GM21367 (cell line): ENCODE measurements at regions not wholly inside any gene's neighbourhood (a gene's known extent, or its start where the extent isn't known, plus 50 kb on each side); places are given as distances from the start of the nearest gene placed in this dataset.
"Not testable (repeated sequence)": the region's sequence is repeated elsewhere in the genome, so short reads cannot be mapped to it uniquely, and the experiment has no call there.

Experiments used
- ATAC-seq: cut with Tn5 transposase; IDR thresholded peaks from one replicate; pipeline ENCODE4 v1.9.1; 2021; ENCODE audit not compliant: unreplicated experiment

DNA sequence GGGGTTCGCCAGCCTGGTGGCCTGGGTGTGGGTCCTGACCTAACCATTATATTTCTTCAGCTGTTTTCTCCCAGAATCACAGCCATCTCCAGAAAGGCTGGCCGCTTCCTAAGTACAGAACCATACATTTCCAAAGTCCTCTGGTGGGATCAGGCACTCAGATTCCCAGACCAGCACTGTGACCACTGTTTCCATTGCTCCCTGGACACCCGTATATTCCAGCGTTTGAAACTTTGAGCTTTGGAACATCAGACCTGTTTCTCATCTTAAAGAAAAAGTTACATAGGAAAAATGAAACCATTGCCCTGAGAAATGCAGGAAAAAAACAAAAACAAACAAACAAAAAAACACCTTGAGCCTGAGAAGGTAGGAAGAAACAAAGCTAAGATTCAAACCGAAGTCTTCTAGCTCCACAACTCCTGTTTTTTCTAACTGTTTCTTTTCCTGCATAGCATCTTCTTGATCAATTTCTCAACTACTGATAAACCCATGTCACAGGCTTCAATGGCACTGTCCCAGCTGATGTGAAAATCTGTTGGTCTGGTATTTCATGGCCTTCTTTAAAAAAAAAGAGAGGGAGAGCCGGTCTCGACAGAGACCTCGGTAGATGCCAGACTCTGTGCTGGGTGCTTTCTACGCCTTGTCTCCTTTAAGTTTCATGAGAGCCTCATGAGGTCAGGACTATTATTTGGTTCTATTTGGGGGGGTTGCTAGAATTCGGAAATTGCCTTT lies 221.3 kb downstream of the TOMM20 start:
- no peak for ATAC-seq

DNA sequence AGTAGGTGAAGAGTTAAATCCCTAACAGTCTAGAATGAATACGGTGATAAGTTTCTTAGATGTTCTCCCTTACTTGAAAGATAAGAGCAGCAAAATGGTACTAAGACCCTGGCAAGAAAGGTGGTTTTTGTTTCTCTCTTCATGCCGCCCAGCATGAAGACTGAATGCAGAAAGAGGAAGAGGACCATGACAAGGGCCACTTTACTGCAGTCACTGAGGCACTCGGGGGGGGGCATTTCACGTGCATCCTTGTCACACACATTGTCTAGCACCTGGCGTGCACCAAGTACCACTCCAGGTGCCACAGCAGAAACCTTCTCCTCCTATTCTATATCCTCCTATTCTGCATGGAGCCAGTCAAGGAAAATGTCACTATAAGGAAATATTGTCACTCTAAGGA lies 222.0 kb downstream of the TOMM20 start:
- no peak for ATAC-seq

DNA sequence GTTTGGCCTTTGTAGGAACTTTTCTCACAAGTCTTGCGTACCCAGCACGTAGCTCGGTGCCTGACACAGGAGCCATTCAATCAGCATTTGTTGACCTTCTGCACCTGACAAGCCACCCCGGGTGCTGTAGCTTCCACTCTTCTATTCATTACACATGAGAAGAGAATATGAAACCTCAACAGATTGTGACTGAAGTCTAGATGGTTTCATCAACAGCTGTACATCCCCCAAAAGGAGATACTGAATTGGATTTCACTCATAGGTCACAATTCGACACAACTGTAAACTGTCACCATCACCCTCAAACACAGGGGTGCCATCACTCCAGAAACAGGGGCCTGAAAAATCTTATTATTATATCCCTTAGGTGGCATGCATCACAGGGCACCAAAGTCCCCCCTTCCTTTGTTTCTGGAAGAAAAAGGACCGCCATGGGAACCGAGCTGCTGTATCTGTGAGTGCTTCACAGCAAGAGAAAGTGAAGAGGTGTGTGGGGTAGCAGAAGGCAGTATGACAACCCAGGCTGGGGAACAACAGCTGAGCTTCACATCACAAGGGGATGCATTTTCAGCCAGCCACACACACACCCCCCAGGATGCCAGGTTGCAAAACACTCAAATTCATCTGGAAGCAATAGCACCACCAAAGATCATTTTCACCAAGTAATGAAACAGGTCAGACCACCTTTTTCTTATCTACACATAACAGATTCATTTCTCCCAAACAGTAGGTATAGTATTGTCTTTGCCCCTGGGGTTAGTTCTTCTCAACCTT lies 225.7 kb downstream of the TOMM20 start:
- no peak for ATAC-seq

DNA sequence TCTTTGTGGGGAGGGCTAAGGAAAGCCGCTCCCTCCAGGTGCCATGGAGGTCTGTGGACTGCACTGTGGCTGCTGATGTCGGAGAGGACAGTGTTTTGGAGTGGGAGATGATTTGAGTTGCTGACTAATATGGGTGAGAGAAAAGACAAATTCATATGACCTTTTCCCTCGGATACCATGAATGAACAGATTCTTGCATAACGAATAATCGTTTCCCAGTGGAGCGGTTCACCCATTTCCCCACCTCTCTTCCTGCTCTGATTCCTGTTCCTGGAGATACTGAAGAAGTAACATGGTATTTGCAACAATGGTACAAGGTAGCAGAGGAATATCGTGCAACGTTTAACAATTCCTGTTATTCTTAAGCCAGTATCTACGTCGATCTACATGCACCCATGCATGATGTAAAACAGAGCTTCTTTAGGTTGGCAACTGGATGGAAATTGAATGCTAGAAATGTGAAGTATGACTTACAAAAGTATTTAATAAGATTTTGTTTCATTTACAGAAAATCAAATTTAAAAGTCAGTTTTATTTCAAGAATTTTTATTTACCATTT lies 227.1 kb downstream of the TOMM20 start:
- ATAC-seq = no peak

DNA sequence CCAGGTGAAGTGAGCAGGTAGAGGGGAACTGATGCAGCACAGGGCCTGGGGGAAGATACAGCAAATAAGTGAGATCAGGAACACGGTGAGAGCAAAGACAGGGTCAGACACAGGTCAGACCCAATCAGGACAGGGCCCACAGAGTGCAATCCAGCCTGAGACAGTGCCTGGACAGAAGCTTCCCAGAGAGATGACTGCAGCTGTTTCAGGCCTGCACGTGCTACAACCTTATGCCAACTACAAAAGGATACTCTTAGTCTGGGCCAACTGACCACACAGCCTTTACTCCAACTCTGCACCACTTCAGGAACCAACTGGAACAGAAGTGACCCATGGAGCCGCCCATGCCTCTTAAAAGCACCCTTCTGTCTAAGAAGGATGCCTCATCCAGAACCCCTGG lies 228.0 kb downstream of the TOMM20 start:
- no peak for ATAC-seq

DNA sequence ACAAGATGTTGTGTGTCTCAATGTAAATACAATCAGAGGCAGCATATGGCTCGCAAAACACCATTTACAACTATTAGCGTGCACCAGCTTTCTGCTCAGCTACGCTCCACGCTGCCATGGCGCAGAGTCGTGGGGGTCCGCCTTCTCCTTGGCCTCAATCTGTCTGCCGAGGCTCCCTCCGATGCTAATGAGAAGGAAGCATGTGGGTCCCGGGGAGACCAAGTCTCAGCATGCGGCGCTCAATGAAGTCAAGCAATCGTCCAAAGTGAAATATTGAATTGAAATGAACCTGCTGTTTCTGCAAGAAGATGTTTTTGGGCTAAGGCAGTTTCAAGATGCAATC lies 228.9 kb downstream of the TOMM20 start:
- no peak for ATAC-seq

DNA sequence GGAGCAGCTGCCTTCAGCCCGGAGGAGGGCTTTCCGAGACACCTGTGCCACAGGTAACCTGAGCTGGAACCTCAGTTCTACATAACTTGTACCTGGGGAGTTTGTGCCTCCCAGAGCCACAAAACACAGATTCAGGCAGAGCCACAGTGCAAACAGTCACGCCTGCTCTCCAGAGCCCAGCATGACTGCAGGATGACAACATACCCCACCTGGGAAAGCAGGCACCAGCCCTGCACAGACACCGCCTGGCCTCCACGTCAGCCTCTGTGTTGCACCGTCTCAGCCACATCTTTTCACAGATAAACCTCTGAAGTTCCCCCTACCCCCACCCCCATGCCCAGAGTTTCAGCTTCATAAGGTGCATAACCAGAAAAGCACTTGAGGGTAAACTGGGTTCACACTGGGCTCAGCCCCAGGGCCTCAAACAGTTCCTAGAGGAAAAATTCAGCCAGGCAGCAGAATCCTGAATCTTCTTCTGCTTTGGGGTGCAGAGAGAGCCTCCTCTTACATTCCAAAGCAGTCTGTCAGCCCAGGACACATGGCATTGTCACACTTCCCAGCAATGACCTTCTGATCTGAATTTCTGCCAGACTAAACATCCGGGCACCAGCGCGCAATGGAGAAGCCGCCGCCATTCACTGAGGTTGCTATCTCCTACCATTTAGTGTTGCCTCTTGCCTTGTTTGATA lies 229.5 kb downstream of the TOMM20 start:
- ATAC-seq = no peak

DNA sequence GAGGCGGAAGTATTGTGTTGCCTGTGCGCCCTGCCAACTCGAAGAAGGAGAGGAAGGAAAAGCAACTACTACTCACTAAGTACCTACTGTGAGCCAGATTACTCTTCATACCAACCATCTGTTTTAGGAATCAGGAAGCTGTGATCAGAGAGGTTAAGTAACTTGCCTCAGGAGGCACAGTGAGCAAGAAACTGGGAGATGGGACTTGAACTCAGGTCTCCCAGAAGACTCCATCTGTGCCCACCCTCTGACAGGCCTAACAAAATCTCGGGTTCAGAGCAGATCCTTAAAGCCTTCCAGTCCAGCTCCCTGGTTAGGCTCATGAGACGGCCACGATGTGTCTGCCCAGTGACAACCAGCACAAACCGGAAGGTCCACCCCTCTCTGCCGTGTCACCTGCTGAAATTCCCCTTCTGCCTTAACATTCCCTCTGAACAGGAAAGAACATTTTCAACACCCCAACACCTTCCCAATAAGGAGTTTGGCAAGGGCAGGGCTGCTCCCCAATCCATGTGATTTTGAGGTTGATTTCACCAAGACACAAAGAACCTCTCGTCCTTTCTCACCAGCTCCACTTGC lies 230.1 kb downstream of the TOMM20 start:
- ATAC-seq = no peak

DNA sequence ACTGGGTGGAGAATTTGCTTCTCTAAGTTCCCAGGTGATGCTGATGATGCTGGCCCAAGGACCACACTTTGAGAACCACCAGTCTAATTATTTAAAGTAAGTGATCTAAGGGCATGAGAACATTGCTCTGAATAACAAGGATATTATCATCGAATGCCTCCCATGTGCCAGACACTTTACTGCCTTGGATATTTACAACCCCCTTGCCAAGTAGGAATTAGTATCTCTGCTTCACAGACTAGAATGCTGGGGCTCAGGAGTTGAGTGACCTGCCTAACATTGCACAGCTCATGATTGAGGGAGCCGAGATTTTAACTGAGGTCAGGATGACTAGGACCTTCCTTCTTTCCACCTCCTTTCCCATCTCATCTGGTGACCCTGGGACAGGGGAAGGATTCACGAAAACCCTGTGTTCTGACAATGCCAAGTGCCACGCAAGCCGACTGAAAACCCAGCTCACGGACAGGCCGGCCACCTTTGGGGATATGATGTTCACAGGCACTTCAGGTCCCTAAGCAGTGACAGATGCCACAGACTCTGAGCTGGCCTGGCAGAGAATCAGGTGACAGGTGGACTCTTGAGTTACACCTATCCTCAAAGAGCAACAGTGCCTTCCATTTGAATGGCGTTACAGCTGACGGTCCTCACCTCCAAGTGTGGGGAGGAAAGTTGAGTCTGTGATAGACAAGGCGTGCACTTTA lies 230.7 kb downstream of the TOMM20 start:
- no peak for ATAC-seq

DNA sequence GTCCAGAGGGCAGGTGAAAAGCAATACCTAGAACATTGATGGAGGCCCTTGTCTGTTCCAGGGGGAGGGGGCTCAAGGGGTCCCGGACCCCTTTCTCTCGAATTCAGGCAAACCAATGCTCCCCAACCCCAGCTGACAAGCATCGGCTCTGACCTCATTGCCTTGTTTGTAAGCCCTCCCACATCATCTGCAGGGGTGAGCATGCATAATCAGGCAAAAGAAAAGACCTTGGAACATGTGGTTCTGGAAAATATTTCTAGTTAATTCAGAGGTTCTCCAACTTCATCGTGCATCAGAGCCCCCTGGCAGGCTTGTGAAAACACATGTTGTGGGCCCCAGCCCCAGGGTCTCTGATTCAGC lies 231.3 kb downstream of the TOMM20 start:
- no peak for ATAC-seq

DNA sequence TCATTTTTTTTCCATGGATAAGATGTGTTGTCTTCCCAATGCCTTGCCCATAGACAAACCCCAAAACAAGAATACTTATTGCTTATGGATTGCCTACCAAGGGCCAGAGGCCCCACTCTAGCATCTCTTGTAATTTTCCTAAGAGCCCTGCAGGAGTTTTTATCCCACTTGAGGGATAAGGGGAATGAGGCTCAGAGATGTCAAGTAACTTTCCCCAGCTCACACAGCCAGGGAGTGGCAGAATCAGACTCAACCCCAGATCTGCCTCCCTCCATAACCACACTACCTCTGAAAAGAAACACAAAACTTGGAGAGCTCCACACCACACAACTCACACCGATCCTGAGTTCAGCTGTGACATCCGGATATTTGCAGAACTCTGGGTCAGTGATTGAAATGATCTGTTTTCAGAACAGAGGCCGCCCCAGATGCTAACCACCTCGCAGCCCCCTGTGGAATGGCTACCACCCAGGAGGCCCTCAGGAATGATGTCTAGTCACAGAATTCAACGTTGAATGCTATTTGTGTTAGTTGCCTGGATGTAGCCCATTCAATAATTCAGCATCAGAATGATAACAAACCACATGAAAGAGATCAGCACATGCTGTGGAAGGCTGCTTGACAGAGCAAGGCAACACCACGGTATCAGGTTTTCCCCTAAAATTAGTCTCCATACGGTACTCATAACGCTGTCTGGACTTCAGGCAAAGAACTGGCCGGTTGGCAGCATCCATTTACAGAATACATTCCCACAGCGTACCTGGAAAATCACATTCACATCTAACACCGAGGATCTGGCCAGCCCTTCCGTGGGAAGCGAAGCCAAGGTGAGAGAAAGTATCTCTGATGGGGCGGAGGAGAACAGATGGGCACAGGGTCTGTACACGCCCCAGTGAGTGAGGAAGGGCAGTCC lies 231.9 kb downstream of the TOMM20 start:
- no peak for ATAC-seq

DNA sequence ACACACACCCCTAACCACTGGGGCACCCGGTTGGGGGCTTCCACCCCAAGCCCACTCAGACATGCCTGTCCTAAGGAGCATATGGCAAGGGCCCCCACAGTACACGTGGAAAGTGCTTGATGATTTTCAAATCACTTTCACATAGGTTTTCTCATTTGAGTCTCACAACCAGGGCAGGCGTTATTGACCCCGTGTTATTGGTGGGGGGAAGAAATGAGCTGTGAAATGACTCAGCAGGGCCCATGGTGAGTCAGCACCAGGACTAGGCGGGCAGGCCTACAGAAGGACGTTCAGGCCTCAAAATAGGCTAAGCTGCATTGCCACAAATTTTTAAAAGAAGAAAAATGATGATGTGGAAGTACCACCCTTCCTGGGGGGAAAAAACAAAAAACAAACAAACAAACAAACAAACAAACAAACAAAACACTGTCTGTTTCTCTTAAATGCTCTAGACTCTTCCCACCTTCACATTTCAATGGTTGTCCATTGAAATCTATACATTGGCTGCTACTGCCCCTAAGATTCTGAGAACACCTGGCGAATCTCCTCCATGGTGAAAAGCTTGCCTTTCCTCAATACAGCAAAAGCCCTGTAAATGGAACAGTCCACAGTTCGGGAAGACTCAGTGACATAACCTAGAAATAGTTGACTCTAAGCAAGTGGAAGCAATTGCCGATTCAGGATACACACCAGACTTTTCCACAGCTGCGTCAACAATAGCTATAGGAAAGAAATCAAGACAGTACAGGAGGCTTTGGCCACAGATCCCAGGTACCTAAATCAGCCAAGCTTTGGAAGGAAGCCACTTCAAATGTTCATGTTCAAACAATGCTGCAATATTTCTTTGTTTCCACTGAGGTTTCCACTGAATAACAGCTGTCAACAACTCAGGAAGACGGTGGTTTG lies 234.7 kb downstream of the TOMM20 start:
- ATAC-seq = no peak

DNA sequence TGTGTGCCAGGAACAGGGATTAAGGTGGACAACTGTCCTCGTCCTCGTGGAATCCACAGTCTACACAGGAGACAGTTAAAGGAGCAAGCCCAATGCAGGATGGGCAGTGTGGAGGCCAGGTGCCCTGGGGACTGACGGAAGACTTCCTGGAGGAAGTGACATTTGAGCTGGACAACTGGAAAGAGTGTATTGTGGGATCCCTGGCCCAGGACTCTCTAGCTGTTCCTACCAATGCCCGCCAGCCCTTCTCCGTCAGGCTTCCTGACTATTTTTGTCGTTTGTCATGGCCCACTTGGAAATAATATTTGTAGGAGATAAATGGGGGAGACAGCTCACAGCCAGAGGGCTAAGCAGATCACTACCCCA lies 235.3 kb downstream of the TOMM20 start:
- no peak for ATAC-seq

DNA sequence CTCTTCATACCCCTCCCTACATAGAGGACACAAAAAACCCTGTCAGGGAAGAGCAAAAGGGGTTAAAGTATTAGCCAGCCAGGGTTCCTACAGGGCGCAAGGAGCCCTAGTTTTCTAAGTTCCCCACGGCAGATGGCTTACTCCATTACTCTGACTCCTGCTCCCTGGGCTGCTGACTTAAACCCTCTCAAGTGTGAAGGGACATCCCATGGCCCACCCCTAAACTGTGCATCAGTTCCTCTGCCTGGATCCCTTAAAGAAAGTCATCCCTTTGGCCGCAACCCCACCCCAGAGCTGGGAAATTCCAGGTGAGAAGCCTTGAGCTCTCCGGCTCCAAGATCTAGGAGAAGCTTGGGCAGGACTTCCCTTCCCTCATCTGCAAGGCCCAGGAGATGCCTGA lies 236.0 kb downstream of the TOMM20 start:
- ATAC-seq = no peak

DNA sequence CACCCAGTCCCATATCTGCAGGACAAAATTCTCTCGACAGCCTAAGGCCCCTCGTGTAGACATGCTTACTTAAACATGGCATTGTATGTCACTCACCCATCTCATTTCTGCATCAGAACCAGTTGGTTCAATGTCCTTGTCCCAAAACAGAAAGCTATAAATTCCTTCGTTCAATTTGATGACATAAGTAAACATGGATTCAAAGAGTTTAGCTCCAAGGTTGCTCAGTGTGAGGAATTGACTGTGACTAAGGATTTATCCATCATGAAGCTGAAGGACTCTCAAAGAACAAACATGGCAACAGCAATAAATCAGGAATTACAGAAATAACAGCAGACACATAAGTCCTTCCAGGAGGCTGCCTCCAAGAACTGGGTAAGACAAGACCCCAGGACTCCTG lies 237.2 kb downstream of the TOMM20 start:
- ATAC-seq = no peak

DNA sequence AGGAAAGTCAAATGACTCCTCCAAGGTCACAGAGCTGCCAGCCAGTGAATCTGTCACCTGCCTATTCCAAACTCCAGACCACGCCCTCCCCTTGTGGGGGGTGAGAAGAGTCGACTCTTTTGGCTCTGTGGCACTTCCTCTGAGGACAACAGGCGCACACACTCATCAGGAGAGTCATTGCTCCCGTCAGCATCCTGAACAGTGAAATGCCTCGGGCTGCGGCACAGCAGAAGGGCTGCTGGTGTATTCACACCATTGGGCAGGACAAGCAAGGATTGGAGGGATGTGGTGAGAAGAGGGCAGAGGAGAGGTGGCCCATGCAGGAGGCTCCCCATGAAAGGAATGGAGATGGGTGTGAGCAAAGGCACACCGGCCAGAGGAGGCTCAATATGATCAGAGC lies 239.0 kb downstream of the TOMM20 start:
- ATAC-seq = no peak

DNA sequence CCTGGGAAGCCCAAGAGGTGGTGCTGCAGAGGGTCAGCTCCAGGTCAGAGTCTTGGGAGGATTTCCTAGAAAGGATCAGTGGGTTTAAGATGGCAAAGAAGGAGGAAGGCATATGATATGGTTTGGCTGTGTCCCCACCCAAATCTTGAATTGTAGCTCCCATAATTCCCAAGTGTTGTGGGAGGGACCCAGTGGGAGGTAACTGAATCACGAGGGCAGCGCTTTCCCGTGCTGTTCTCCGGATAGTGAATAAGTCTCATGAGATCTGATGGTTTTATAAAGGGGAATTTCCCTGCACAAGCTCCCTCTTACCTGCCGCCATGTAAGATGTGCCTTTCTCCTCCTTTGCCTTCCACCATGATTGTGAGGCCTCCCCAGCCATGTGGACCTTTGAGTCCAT lies 240.4 kb downstream of the TOMM20 start:
- ATAC-seq = not testable (repeated sequence)

DNA sequence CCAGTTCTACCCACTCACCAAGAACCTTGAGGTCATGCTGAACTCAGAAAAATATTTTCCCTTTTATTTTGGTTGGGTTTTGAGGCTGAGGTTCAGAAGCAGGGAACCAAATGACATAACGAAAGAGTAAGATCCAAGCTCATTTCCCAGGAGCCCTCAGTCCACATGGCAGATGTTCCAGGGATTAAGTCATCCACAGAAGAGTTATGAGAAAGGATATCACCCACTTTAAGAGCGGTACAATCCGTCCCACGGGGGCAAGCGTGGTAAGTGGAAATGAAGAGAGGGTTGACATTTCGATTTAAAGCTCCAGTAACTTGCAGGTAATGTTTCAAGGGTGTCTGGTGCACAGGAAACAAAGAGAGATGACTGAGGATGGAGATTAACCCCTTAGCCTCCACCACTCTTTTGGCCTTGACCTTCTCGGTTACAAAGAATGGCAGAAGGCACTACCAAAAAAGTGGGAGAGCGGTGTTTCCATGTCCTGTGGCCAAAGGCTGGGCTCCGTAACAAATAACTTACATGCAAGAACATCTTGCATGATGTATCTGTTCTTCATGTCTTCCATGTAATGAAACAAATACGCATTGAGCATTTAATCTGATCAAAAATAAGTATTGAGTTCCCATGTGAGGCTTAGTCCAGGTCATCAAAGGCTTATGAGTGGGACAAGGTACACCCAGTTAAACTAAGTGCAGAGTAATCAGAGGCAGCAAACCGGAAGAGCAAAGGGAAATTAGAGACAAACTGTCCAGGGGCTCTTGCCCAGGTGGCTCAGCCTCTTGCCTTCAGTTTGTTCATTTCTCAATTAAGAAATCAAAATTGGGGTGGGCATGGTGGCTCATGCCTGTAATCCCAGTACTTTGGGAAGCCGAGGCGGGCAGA lies 241.4 kb downstream of the TOMM20 start:
- ATAC-seq = no peak
